Panc1 (cell line): ENCODE measurements at regions not wholly inside any gene's neighbourhood (a gene's known extent, or its start where the extent isn't known, plus 50 kb on each side); places are given as distances from the start of the nearest gene placed in this dataset.

Experiments used
- ATAC-seq: fragments of 200-7000 bp; cut with Tn5 transposase; 2 replicates; pipeline ENCODE4 v1.9.1; 2020; ENCODE audit warnings: mild to moderate bottlenecking, moderate library complexity
- BruUV-seq: library from RNA; stranded (reverse); fragments of 400-500 nt; replicated peaks from 2 replicates; lab custom pipeline; 2021; lab: Mats Ljungman, UMichigan
- CTCF ChIA-PET: fragments of 300-600 bp; sonication (Branson Sonifier 250); formaldehyde crosslinking; loops from one replicate; lab custom pipeline; 2022; ENCODE audit warnings: antibody characterized with exemption; lab: Charles Lee
- POLR2A ChIA-PET: fragments of 300-600 bp; sonication (Branson Sonifier 250); formaldehyde crosslinking; loops from one replicate; lab custom pipeline; 2022; ENCODE audit warnings: antibody characterized with exemption; lab: Charles Lee
- DNase-seq: peaks from one replicate; pipeline ENCODE4 v3.0.0-alpha.2; 2010; ENCODE audit warnings: low read depth, low spot score
- H3K27ac ChIP-seq: 2 replicates; pipeline ENCODE4 v1.5.1; 2011; ENCODE audit warnings: mild to moderate bottlenecking, low read length, inconsistent platforms
- H3K27me3 ChIP-seq: fragments of 200-500 bp; sonication (Bioruptor generic); 2 replicates; pipeline ENCODE4 v1.6.0; 2014; ENCODE audit warnings: low read length, inconsistent platforms; ENCODE audit not compliant: control insufficient read depth, insufficient read depth
- H3K36me3 ChIP-seq: fragments of 200-500 bp; sonication (Bioruptor generic); 2 replicates; pipeline ENCODE4 v1.5.1; 2014; ENCODE audit warnings: inconsistent platforms, mild to moderate bottlenecking, low read length, moderate library complexity; ENCODE audit not compliant: control insufficient read depth, insufficient read depth
- H3K4me1 ChIP-seq: 2 replicates; pipeline ENCODE4 v1.5.1; 2011; ENCODE audit warnings: inconsistent platforms, mild to moderate bottlenecking, low read length, moderate library complexity; ENCODE audit not compliant: control insufficient read depth, insufficient read depth
- H3K4me3 ChIP-seq, 2 experiments: 2 replicates each; pipeline ENCODE4 v1.5.1; 2011 to 2012; ENCODE audit warnings: low read depth in 2 of 2, low read length in 2 of 2, mild to moderate bottlenecking in 2 of 2, inconsistent platforms in 1 of 2, moderate library complexity in 1 of 2
- H3K9me3 ChIP-seq: fragments of 200-500 bp; sonication (Bioruptor generic); 2 replicates; pipeline ENCODE4 v1.5.1; 2014; ENCODE audit warnings: low read depth, mild to moderate bottlenecking, inconsistent platforms, low read length, moderate library complexity; ENCODE audit not compliant: control insufficient read depth, insufficient read depth
- CTCF ChIP-seq: fragments of 450-650 bp; IDR thresholded peaks from 2 replicates; pipeline ENCODE4 v1.5.1; 2017; ENCODE audit warnings: mild to moderate bottlenecking
- POLR2AphosphoS5 ChIP-seq: IDR thresholded peaks from 2 replicates; pipeline ENCODE4 v1.6.1; 2012; ENCODE audit warnings: mild to moderate bottlenecking, low read depth, low read length, moderate library complexity
- SIN3A ChIP-seq: IDR thresholded peaks from 2 replicates; pipeline ENCODE4 v1.6.1; 2012; ENCODE audit warnings: low read depth, mild to moderate bottlenecking, low read length, moderate library complexity, borderline replicate concordance; ENCODE audit not compliant: insufficient read depth
- TCF7L2 ChIP-seq: IDR thresholded peaks from 2 replicates; pipeline ENCODE4 v1.6.1; 2011; ENCODE audit warnings: mild to moderate bottlenecking, low read depth, low read length, inconsistent platforms
- in situ Hi-C: cut with HindIII; loops from 2 replicates; pipeline ENCODE4 v1.10.0; 2016; ENCODE audit warnings: low sequenced_read_pairs, low pct_unique_long_range_greater_than_20kb
- intact Hi-C: fragments of 100-400 bp; cut with micrococcal nuclease; formaldehyde crosslinking; loops from one replicate; pipeline ENCODE4 v1.10.0; 2022; ENCODE audit not compliant: unreplicated experiment
- TF ChIP-seq, protein P1 (sequence below), 2 experiments: IDR thresholded peaks; 2 replicates each; pipeline ENCODE4 v1.6.1; 2011 to 2012; ENCODE audit warnings: low read depth in 2 of 2, control low read depth in 1 of 2, low read length in 1 of 2, mild to moderate bottlenecking in 1 of 2, moderate library complexity in 1 of 2; ENCODE audit not compliant: insufficient read depth in 1 of 2

- ATAC-seq, result no peak
- DNase-seq, result no peak
- intact Hi-C loops (no loop called here), in situ Hi-C loops (no loop called here)
- no peaks in the 10 kb centered on the region for H3K27me3 ChIP-seq
- ChIA-PET CTCF (interaction anchor here (0.7 kb wide), 1 partner anchor 435 kb away, joined by 3 read pairs; no protein-coding TSS in a partner anchor), POLR2A (no interaction called here)
- no peak overlapping the region for H3K4me3 ChIP-seq
- no peak overlapping the region for H3K27ac ChIP-seq
- TF ChIP-seq CTCF (no peak), SIN3A (no peak), POLR2AphosphoS5 (no peak), TCF7L2 (no peak)
- TF ChIP-seq, protein P1, sequence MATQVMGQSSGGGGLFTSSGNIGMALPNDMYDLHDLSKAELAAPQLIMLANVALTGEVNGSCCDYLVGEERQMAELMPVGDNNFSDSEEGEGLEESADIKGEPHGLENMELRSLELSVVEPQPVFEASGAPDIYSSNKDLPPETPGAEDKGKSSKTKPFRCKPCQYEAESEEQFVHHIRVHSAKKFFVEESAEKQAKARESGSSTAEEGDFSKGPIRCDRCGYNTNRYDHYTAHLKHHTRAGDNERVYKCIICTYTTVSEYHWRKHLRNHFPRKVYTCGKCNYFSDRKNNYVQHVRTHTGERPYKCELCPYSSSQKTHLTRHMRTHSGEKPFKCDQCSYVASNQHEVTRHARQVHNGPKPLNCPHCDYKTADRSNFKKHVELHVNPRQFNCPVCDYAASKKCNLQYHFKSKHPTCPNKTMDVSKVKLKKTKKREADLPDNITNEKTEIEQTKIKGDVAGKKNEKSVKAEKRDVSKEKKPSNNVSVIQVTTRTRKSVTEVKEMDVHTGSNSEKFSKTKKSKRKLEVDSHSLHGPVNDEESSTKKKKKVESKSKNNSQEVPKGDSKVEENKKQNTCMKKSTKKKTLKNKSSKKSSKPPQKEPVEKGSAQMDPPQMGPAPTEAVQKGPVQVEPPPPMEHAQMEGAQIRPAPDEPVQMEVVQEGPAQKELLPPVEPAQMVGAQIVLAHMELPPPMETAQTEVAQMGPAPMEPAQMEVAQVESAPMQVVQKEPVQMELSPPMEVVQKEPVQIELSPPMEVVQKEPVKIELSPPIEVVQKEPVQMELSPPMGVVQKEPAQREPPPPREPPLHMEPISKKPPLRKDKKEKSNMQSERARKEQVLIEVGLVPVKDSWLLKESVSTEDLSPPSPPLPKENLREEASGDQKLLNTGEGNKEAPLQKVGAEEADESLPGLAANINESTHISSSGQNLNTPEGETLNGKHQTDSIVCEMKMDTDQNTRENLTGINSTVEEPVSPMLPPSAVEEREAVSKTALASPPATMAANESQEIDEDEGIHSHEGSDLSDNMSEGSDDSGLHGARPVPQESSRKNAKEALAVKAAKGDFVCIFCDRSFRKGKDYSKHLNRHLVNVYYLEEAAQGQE (IDR thresholded peaks at IDR 0.05; ENCODE audit: insufficient read depth in 1 of 2, low read depth in 2 of 2, low read length in 1 of 2), result no peak
- H3K4me1 ChIP-seq, result no peaks in the 10 kb centered on the region
- H3K36me3 ChIP-seq, result no peaks in the 10 kb centered on the region
- BruUV-seq, result no TSS peak
- no peaks in the 10 kb centered on the region for H3K9me3 ChIP-seq
Measured at GRCh38 chr7:46660402-46660980, 739.4 kb upstream of the IGFBP3 start.

DNA sequence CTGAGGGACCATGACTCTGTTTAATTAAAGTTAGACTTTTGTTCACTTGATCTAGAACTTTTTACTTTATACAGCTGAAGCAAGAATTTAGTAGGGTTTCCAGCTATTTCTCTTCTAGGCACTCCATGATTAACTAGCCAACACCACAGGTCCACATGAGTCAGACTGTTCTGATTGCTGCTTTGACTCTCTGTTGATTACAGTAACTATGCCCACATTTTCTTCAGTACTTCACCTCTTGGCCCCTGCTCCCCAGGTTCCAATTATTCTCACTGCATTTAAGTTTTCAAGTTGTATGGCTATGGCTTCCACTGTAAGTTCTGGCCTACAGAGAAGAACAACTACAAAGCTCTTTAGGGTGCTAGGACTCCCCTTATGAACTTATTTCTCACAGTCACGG is 737.2 kb upstream of the IGFBP3 start:
- POLR2A ChIA-PET, result no interaction called here
- in situ Hi-C loops, result no loop called here

More for the DNA sequence above, 737.2 kb upstream of the IGFBP3 start:
- TF ChIP-seq POLR2AphosphoS5 (no peak), CTCF (no peak), SIN3A (no peak), TCF7L2 (no peak)
- TF ChIP-seq, protein P1 (IDR thresholded peaks at IDR 0.05; ENCODE audit: insufficient read depth in 1 of 2, low read depth in 2 of 2, low read length in 1 of 2), result no peak
- no peak overlapping the region for H3K27ac ChIP-seq
- no peaks in the 10 kb centered on the region for H3K4me1 ChIP-seq
- H3K36me3 ChIP-seq, result no peaks in the 10 kb centered on the region
- CTCF ChIA-PET, result no interaction called here
- H3K4me3 ChIP-seq, result no peak overlapping the region
- no peaks in the 10 kb centered on the region for H3K9me3 ChIP-seq
- no TSS peak for BruUV-seq
- ATAC-seq (no peak), DNase-seq (no peak)
- no peaks in the 10 kb centered on the region for H3K27me3 ChIP-seq
- intact Hi-C loops, result no loop called here
